ENCODE measurements at regions not wholly inside any gene's neighbourhood (a gene's known extent, or its start where the extent isn't known, plus 50 kb on each side); places are given as distances from the start of the nearest gene placed in this dataset.

GRCh38 chr1:201631037-201631436 lies 92.1 kb downstream of the NAV1 start:
- TF ChIP-seq EZH2 (IDR thresholded peaks at IDR 0.05; ENCODE audit: low read depth) (no peak), CTCF (conservative IDR thresholded peaks at IDR 0.05) (no peak)
- H3K9me3 ChIP-seq (ENCODE audit: insufficient read depth, low read depth), result no peaks in the 10 kb centered on the region
- no peak overlapping the region for H3K27ac ChIP-seq
- no peak for DNase-seq
- H2AFZ ChIP-seq, result no peak overlapping the region
- CTCF ChIA-PET, result no interaction called here
- H3K79me2 ChIP-seq (ENCODE audit: low read depth), result no peaks in the 10 kb centered on the region
- no peak overlapping the region for H3K4me3 ChIP-seq
- H3K4me2 ChIP-seq, result no peak overlapping the region
- H3K9me2 ChIP-seq (ENCODE audit: insufficient read depth), result no peaks in the 10 kb centered on the region
- H3K36me3 ChIP-seq (ENCODE audit: low read depth), result no peaks in the 10 kb centered on the region
- H4K20me1 ChIP-seq (ENCODE audit: insufficient read depth), result no peaks in the 10 kb centered on the region
- POLR2A ChIA-PET (ENCODE audit: unreplicated experiment), result no interaction called here
- H3K27me3 ChIP-seq (ENCODE audit: insufficient read depth, low read depth), result no peaks in the 10 kb centered on the region
- no peaks in the 10 kb centered on the region; the same call in 1 of the 2 replicates for H3F3A ChIP-seq (ENCODE audit: insufficient read depth, low read depth)
- H3K4me1 ChIP-seq (replicated peaks; ENCODE audit: insufficient read depth), result no peaks in the 10 kb centered on the region
- intact Hi-C loops (cut with micrococcal nuclease; ENCODE audit: unreplicated experiment), result no loop called here
- BruUV-seq (replicated peaks), result no TSS peak

- POLR2A ChIA-PET (ENCODE audit: unreplicated experiment), result interaction anchor here (0.6 kb wide), 1 partner anchor 369 kb away, joined by 3 read pairs; no protein-coding TSS in a partner anchor
- Histone ChIP-seq H4K20me1 (ENCODE audit: insufficient read depth) (no peaks in the 10 kb centered on the region), H3K27ac (no peak overlapping the region), H3K4me3 (no peak overlapping the region), H3K9me3 (ENCODE audit: insufficient read depth, low read depth) (no peaks in the 10 kb centered on the region), H3K27me3 (ENCODE audit: insufficient read depth, low read depth) (no peaks in the 10 kb centered on the region), H3F3A (ENCODE audit: insufficient read depth, low read depth) (no peaks in the 10 kb centered on the region; the same call in 1 of the 2 replicates), H2AFZ (no peak overlapping the region), H3K9me2 (ENCODE audit: insufficient read depth) (no peaks in the 10 kb centered on the region), H3K36me3 (ENCODE audit: low read depth) (no peaks in the 10 kb centered on the region), H3K79me2 (ENCODE audit: low read depth) (no peaks in the 10 kb centered on the region), H3K4me1 (replicated peaks; ENCODE audit: insufficient read depth) (no peaks in the 10 kb centered on the region), H3K4me2 (no peak overlapping the region)
- TF ChIP-seq CTCF (conservative IDR thresholded peaks at IDR 0.05) (no peak), EZH2 (IDR thresholded peaks at IDR 0.05; ENCODE audit: low read depth) (no peak)
- no TSS peak for BruUV-seq (replicated peaks)
- CTCF ChIA-PET, result no interaction called here
- intact Hi-C loops (cut with micrococcal nuclease; ENCODE audit: unreplicated experiment), result no loop called here
- DNase-seq, result no peak
These were observed 93.5 kb downstream of the NAV1 start for GRCh38 chr1:201632364-201632952.

GRCh38 chr1:201633297-201633696 lies 94.4 kb downstream of the NAV1 start:
- no peak overlapping the region for H3K4me2 ChIP-seq
- H3F3A ChIP-seq (ENCODE audit: insufficient read depth, low read depth), result no peaks in the 10 kb centered on the region; the same call in 1 of the 2 replicates
- no peaks in the 10 kb centered on the region for H3K27me3 ChIP-seq (ENCODE audit: insufficient read depth, low read depth)
- no peak overlapping the region for H3K4me3 ChIP-seq
- ChIA-PET POLR2A (ENCODE audit: unreplicated experiment) (no interaction called here), CTCF (no interaction called here)
- no peak for DNase-seq
- H4K20me1 ChIP-seq (ENCODE audit: insufficient read depth), result no peaks in the 10 kb centered on the region
- H3K36me3 ChIP-seq (ENCODE audit: low read depth), result no peaks in the 10 kb centered on the region
- BruUV-seq (replicated peaks), result no TSS peak
- intact Hi-C loops (cut with micrococcal nuclease; ENCODE audit: unreplicated experiment), result no loop called here
- TF ChIP-seq EZH2 (IDR thresholded peaks at IDR 0.05; ENCODE audit: low read depth), result no peak
- no peak for TF ChIP-seq CTCF (conservative IDR thresholded peaks at IDR 0.05)
- no peaks in the 10 kb centered on the region for H3K9me2 ChIP-seq (ENCODE audit: insufficient read depth)
- H3K27ac ChIP-seq, result no peak overlapping the region
- no peaks in the 10 kb centered on the region for H3K4me1 ChIP-seq (replicated peaks; ENCODE audit: insufficient read depth)
- no peaks in the 10 kb centered on the region for H3K9me3 ChIP-seq (ENCODE audit: insufficient read depth, low read depth)
- no peaks in the 10 kb centered on the region for H3K79me2 ChIP-seq (ENCODE audit: low read depth)
- no peak overlapping the region for H2AFZ ChIP-seq
